ENCODE measurements at regions not wholly inside any gene's neighbourhood (a gene's known extent, or its start where the extent isn't known, plus 50 kb on each side); places are given as distances from the start of the nearest gene placed in this dataset.

- Histone ChIP-seq H3K9me3 (ENCODE audit: severe bottlenecking) (no peaks in the 10 kb centered on the region), H3K4me1 (ENCODE audit: insufficient read depth, poor library complexity, severe bottlenecking) (no peaks in the 10 kb centered on the region), H3K27me3 (ENCODE audit: insufficient read depth, poor library complexity, severe bottlenecking) (no peaks in the 10 kb centered on the region), H3K36me3 (ENCODE audit: low read depth) (no peaks in the 10 kb centered on the region), H3K4me3 (ENCODE audit: severe bottlenecking) (no peak overlapping the region), H3K27ac (ENCODE audit: poor library complexity, severe bottlenecking) (no peak overlapping the region)
- no peak for TF ChIP-seq CTCF (IDR thresholded peaks at IDR 0.05; ENCODE audit: poor library complexity, severe bottlenecking)
- DNase-seq (ENCODE audit: low spot score) (no peak), ATAC-seq (ENCODE audit: low read depth) (no peak)
Measured at GRCh38 chrX:112270991-112271390, 188.4 kb upstream of the TRPC5 start.

- Histone ChIP-seq H3K4me1 (ENCODE audit: insufficient read depth, poor library complexity, severe bottlenecking) (no peaks in the 10 kb centered on the region), H3K9me3 (ENCODE audit: severe bottlenecking) (no peaks in the 10 kb centered on the region), H3K27ac (ENCODE audit: poor library complexity, severe bottlenecking) (no peak overlapping the region), H3K36me3 (ENCODE audit: low read depth) (no peaks in the 10 kb centered on the region), H3K27me3 (ENCODE audit: insufficient read depth, poor library complexity, severe bottlenecking) (no peaks in the 10 kb centered on the region), H3K4me3 (ENCODE audit: severe bottlenecking) (no peak overlapping the region)
- ATAC-seq (ENCODE audit: low read depth) (no peak), DNase-seq (ENCODE audit: low spot score) (no peak)
- TF ChIP-seq CTCF (IDR thresholded peaks at IDR 0.05; ENCODE audit: poor library complexity, severe bottlenecking), result no peak
Measured at GRCh38 chrX:112266136-112266535, 183.6 kb upstream of the TRPC5 start.

- no peak for ATAC-seq (ENCODE audit: low read depth)
- Histone ChIP-seq H3K9me3 (ENCODE audit: severe bottlenecking) (no peaks in the 10 kb centered on the region), H3K27ac (ENCODE audit: poor library complexity, severe bottlenecking) (no peak overlapping the region), H3K4me1 (ENCODE audit: insufficient read depth, poor library complexity, severe bottlenecking) (no peaks in the 10 kb centered on the region), H3K27me3 (ENCODE audit: insufficient read depth, poor library complexity, severe bottlenecking) (no peaks in the 10 kb centered on the region), H3K4me3 (ENCODE audit: severe bottlenecking) (no peak overlapping the region), H3K36me3 (ENCODE audit: low read depth) (no peaks in the 10 kb centered on the region)
- TF ChIP-seq CTCF (IDR thresholded peaks at IDR 0.05; ENCODE audit: poor library complexity, severe bottlenecking), result no peak
- no peak for DNase-seq (ENCODE audit: low spot score)
Measured at GRCh38 chrX:112259375-112259774, 176.8 kb upstream of the TRPC5 start.

GRCh38 chrX:112254896-112255295, 172.3 kb upstream of the TRPC5 start:
- ATAC-seq (ENCODE audit: low read depth) (no peak), DNase-seq (ENCODE audit: low spot score) (no peak)
- Histone ChIP-seq H3K27ac (ENCODE audit: poor library complexity, severe bottlenecking) (no peak overlapping the region), H3K27me3 (ENCODE audit: insufficient read depth, poor library complexity, severe bottlenecking) (no peaks in the 10 kb centered on the region), H3K4me1 (ENCODE audit: insufficient read depth, poor library complexity, severe bottlenecking) (no peaks in the 10 kb centered on the region), H3K9me3 (ENCODE audit: severe bottlenecking) (no peaks in the 10 kb centered on the region), H3K4me3 (ENCODE audit: severe bottlenecking) (no peak overlapping the region), H3K36me3 (ENCODE audit: low read depth) (no peaks in the 10 kb centered on the region)
- no peak for TF ChIP-seq CTCF (IDR thresholded peaks at IDR 0.05; ENCODE audit: poor library complexity, severe bottlenecking)

- H3K4me3 ChIP-seq (ENCODE audit: severe bottlenecking), result no peak overlapping the region
- H3K27ac ChIP-seq (ENCODE audit: poor library complexity, severe bottlenecking), result no peak overlapping the region
- DNase-seq (ENCODE audit: low spot score), result no peak
- no peak for ATAC-seq (ENCODE audit: low read depth)
- TF ChIP-seq CTCF (IDR thresholded peaks at IDR 0.05; ENCODE audit: poor library complexity, severe bottlenecking), result no peak
- H3K27me3 ChIP-seq (ENCODE audit: insufficient read depth, poor library complexity, severe bottlenecking), result no peaks in the 10 kb centered on the region
- H3K36me3 ChIP-seq (ENCODE audit: low read depth), result no peaks in the 10 kb centered on the region
- H3K9me3 ChIP-seq (ENCODE audit: severe bottlenecking), result no peaks in the 10 kb centered on the region
- H3K4me1 ChIP-seq (ENCODE audit: insufficient read depth, poor library complexity, severe bottlenecking), result no peaks in the 10 kb centered on the region
Measured at GRCh38 chrX:112247714-112248113, 165.1 kb upstream of the TRPC5 start.
